CD4-positive, alpha-beta T cell (primary cell): ENCODE measurements at regions not wholly inside any gene's neighbourhood (a gene's known extent, or its start where the extent isn't known, plus 50 kb on each side); places are given as distances from the start of the nearest gene placed in this dataset.

ENCODE experiments used
- ATAC-seq: fragments of 200-7000 bp; cut with Tn5 transposase; one replicate; pipeline ENCODE4 v1.10.0; 2022; ENCODE audit warnings: mild to moderate bottlenecking; ENCODE audit not compliant: poor library complexity
- CTCF ChIA-PET: fragments of 350-600 bp; sonication (Branson Sonifier 250); formaldehyde crosslinking; loops from one replicate; lab custom pipeline; 2021; ENCODE audit warnings: antibody characterized with exemption, inconsistent platforms; lab: Charles Lee
- POLR2A ChIA-PET: fragments of 350-600 bp; sonication (Branson Sonifier 250); formaldehyde crosslinking; loops from one replicate; lab custom pipeline; 2021; ENCODE audit warnings: antibody characterized with exemption, inconsistent platforms; lab: Charles Lee
- DNase-seq, 14 experiments: peaks; one replicate each; pipeline ENCODE4 v3.0.0-alpha.2; 2013 to 2020; ENCODE audit warnings: mixed read lengths in 2 of 14
- H3K27ac ChIP-seq, 2 donors: one replicate each; pipeline versions ENCODE4 v1.5.1 to v1.7.0; 2013; ENCODE audit warnings: low read length in 2 of 2, low read depth in 1 of 2, mild to moderate bottlenecking in 1 of 2
- H3K27me3 ChIP-seq, 2 experiments: 1 replicate in 1 of 2; 2 replicates in 1 of 2; pipeline versions ENCODE4 v1.6.1 to v1.7.0; 2013; ENCODE audit warnings: low read length in 2 of 2, control low read depth in 1 of 2, mild to moderate bottlenecking in 1 of 2, moderate library complexity in 1 of 2; ENCODE audit not compliant: insufficient read depth in 2 of 2, control insufficient read depth in 1 of 2
- H3K36me3 ChIP-seq: one replicate; pipeline ENCODE4 v1.6.1; 2013; ENCODE audit warnings: low read length, control low read depth; ENCODE audit not compliant: insufficient read depth
- H3K4me1 ChIP-seq: one replicate; pipeline ENCODE4 v1.6.1; 2013; ENCODE audit warnings: low read length, control low read depth; ENCODE audit not compliant: insufficient read depth
- H3K4me3 ChIP-seq: one replicate; pipeline ENCODE4 v1.5.1; 2013; ENCODE audit warnings: mild to moderate bottlenecking, low read length, moderate library complexity
- H3K9me3 ChIP-seq, 2 experiments: 1 replicate in 1 of 2; 2 replicates in 1 of 2; pipeline versions ENCODE4 v1.6.1 to v1.7.0; 2013; ENCODE audit warnings: low read length in 2 of 2, mild to moderate bottlenecking in 2 of 2, control low read depth in 1 of 2, moderate library complexity in 1 of 2; ENCODE audit not compliant: control insufficient read depth in 1 of 2, insufficient read depth in 1 of 2
- H3K27ac Mint-ChIP-seq: one replicate; pipeline ENCODE4 v1.8.0; 2020; ENCODE audit warnings: mixed read lengths
- H3K27me3 Mint-ChIP-seq: one replicate; pipeline ENCODE4 v1.8.0; 2021; ENCODE audit warnings: mixed read lengths
- H3K36me3 Mint-ChIP-seq: one replicate; pipeline ENCODE4 v1.8.0; 2021; ENCODE audit warnings: low read depth, mixed read lengths
- H3K4me1 Mint-ChIP-seq: one replicate; pipeline ENCODE4 v1.8.0; 2021; ENCODE audit warnings: low read depth, mixed read lengths
- H3K4me3 Mint-ChIP-seq: one replicate; pipeline ENCODE4 v1.8.0; 2020; ENCODE audit warnings: mild to moderate bottlenecking, mixed read lengths
- H3K9me3 Mint-ChIP-seq: one replicate; pipeline ENCODE4 v1.8.0; 2020; ENCODE audit warnings: mixed read lengths
- CTCF ChIP-seq: fragments of 200-600 bp; IDR thresholded peaks from one replicate; pipeline ENCODE4 v1.8.0; 2022; ENCODE audit warnings: antibody characterized with exemption, mild to moderate bottlenecking
- intact Hi-C, 2 experiments: fragments of 100-400 bp; cut with DNase I in 1 of 2; cut with micrococcal nuclease in 1 of 2; formaldehyde crosslinking; loops; one replicate each; pipeline versions ENCODE4 v1.15.1 to v1.9.0; 2023 to 2025; cut with DNase I, micrococcal nuclease

GRCh38 chr5:74500110-74500917 is 140.2 kb downstream of the ENC1 start:
- Histone ChIP-seq H3K27ac (no peak overlapping the region), H3K27me3 (no peaks in the 10 kb centered on the region), H3K4me3 (no peak overlapping the region), H3K4me1 (no peaks in the 10 kb centered on the region), H3K9me3 (no peaks in the 10 kb centered on the region), H3K36me3 (no peaks in the 10 kb centered on the region)
- TF ChIP-seq CTCF: no peak
- ATAC-seq (no peak), DNase-seq (no peak)
- no peak overlapping the region for H3K27ac Mint-ChIP-seq
- H3K4me3 Mint-ChIP-seq: no peak overlapping the region
- POLR2A ChIA-PET: no interaction called here
- CTCF ChIA-PET: no interaction called here
- H3K9me3 Mint-ChIP-seq: no peaks in the 10 kb centered on the region
- intact Hi-C loops: no loop called here
- H3K36me3 Mint-ChIP-seq: no peaks in the 10 kb centered on the region
- H3K4me1 Mint-ChIP-seq: no peaks in the 10 kb centered on the region
- H3K27me3 Mint-ChIP-seq: no peaks in the 10 kb centered on the region

- no peak for TF ChIP-seq CTCF
- no peaks in the 10 kb centered on the region for H3K4me1 Mint-ChIP-seq
- ChIA-PET POLR2A (no interaction called here), CTCF (no interaction called here)
- H3K36me3 Mint-ChIP-seq: no peaks in the 10 kb centered on the region
- H3K27ac ChIP-seq: no peak overlapping the region
- H3K4me3 ChIP-seq: no peak overlapping the region
- no peak overlapping the region for H3K4me3 Mint-ChIP-seq
- no peaks in the 10 kb centered on the region for H3K9me3 ChIP-seq
- H3K27ac Mint-ChIP-seq: no peak overlapping the region
- intact Hi-C loops: no loop called here
- H3K27me3 ChIP-seq: no peaks in the 10 kb centered on the region
- H3K9me3 Mint-ChIP-seq: no peaks in the 10 kb centered on the region
- H3K36me3 ChIP-seq: no peaks in the 10 kb centered on the region
- H3K27me3 Mint-ChIP-seq: peaks cover 1% of the 10 kb centered on the region
- no peaks in the 10 kb centered on the region for H3K4me1 ChIP-seq
- no peak for ATAC-seq
- DNase-seq: no peak
Observed at GRCh38 chr5:74499256-74500050, 141.1 kb downstream of the ENC1 start.

DNA sequence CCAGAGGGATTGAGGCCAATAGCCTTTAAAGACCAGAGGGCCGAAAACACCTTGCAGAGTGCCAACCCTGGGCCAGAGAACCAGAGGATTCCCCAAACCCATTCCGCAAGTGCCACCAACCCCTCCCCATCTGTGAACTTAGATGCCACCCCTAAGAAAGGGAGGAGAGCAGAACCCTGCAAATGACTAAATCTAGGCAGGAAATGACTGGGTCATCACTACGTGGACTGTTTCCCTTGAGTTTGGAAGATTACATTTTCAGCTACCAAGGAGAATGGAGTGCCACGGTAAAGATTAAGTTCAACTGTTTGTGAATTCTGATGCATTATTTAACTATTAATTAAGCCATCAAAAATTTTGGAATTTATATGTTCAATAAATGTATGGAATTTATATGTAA is 142.8 kb downstream of the ENC1 start:
- Histone ChIP-seq H3K36me3 (no peaks in the 10 kb centered on the region), H3K9me3 (no peaks in the 10 kb centered on the region), H3K27me3 (no peaks in the 10 kb centered on the region), H3K4me3 (no peak overlapping the region), H3K4me1 (no peaks in the 10 kb centered on the region), H3K27ac (no peak overlapping the region)
- no peaks in the 10 kb centered on the region for H3K9me3 Mint-ChIP-seq
- DNase-seq (no peak), ATAC-seq (no peak)
- H3K36me3 Mint-ChIP-seq: no peaks in the 10 kb centered on the region
- no peak overlapping the region for H3K27ac Mint-ChIP-seq
- TF ChIP-seq CTCF: no peak
- CTCF ChIA-PET: no interaction called here
- H3K4me1 Mint-ChIP-seq: no peaks in the 10 kb centered on the region
- intact Hi-C loops: no loop called here
- H3K4me3 Mint-ChIP-seq: no peak overlapping the region
- H3K27me3 Mint-ChIP-seq: peaks cover 11% of the 10 kb centered on the region
- POLR2A ChIA-PET: no interaction called here
